Smooth muscle cell (in vitro differentiated cells): ENCODE measurements at regions not wholly inside any gene's neighbourhood (a gene's known extent, or its start where the extent isn't known, plus 50 kb on each side); places are given as distances from the start of the nearest gene placed in this dataset.
A peak's percentile ranks its signal among the peaks of the same experiment; 100 is the strongest.
"Not testable (repeated sequence)": the region's sequence is repeated elsewhere in the genome, so short reads cannot be mapped to it uniquely, and the experiment has no call there.

ENCODE experiments used
- DNase-seq: peaks from one replicate; lab custom pipeline; 2025; ENCODE audit not compliant: unreplicated experiment; lab: John Stamatoyannopoulos, UW
- H2AFZ ChIP-seq: fragments of 200-600 bp; sonication (generic); 2 replicates; pipeline ENCODE4 v1.6.0; 2016; ENCODE audit warnings: antibody characterized with exemption, low read depth, mild to moderate bottlenecking
- H3F3A ChIP-seq: fragments of 200-600 bp; sonication (generic); 2 replicates; pipeline ENCODE4 v1.6.0; 2017; ENCODE audit warnings: antibody characterized with exemption, low read depth
- H3K27ac ChIP-seq: fragments of 200-600 bp; sonication (generic); 2 replicates; pipeline ENCODE4 v1.5.1; 2016; ENCODE audit warnings: low read depth, mild to moderate bottlenecking
- H3K27me3 ChIP-seq: fragments of 200-600 bp; sonication (generic); 2 replicates; pipeline ENCODE4 v1.6.1; 2016; ENCODE audit warnings: low read depth, mild to moderate bottlenecking
- H3K36me3 ChIP-seq: fragments of 200-600 bp; sonication (generic); 2 replicates; pipeline ENCODE4 v1.5.1; 2016; ENCODE audit warnings: low read depth
- H3K4me1 ChIP-seq: fragments of 200-600 bp; sonication (generic); 2 replicates; pipeline ENCODE4 v1.5.1; 2016; ENCODE audit warnings: low read depth
- H3K4me2 ChIP-seq: fragments of 200-600 bp; sonication (generic); 2 replicates; pipeline ENCODE4 v1.6.0; 2016; ENCODE audit warnings: mild to moderate bottlenecking
- H3K4me3 ChIP-seq: fragments of 200-600 bp; sonication (generic); 2 replicates; pipeline ENCODE4 v1.5.1; 2016; ENCODE audit warnings: mild to moderate bottlenecking
- H3K79me2 ChIP-seq: fragments of 200-600 bp; sonication (generic); 2 replicates; pipeline ENCODE4 v1.6.0; 2016; ENCODE audit warnings: low read depth, mild to moderate bottlenecking
- H3K9ac ChIP-seq: fragments of 200-600 bp; sonication (generic); 2 replicates; pipeline ENCODE4 v1.6.0; 2016; ENCODE audit warnings: low read depth
- H3K9me3 ChIP-seq: fragments of 200-600 bp; sonication (generic); replicated peaks from 2 replicates; pipeline ENCODE4 v1.5.1; 2016; ENCODE audit warnings: low read depth
- H4K20me1 ChIP-seq: fragments of 200-600 bp; sonication (generic); 2 replicates; pipeline ENCODE4 v1.6.0; 2016; ENCODE audit warnings: low read depth
- CTCF ChIP-seq: fragments of 200-600 bp; sonication (generic); IDR thresholded peaks from 2 replicates; pipeline ENCODE4 v1.5.1; 2017; ENCODE audit warnings: borderline replicate concordance, mild to moderate bottlenecking, antibody characterized with exemption; ENCODE audit not compliant: insufficient read depth, poor library complexity, severe bottlenecking
- WGBS: methylation state at CpG from one replicate; pipeline ENCODE4 v1.1.7; 2016; ENCODE audit warnings: low lambda C conversion rate; 5-methylcytosine and 5-hydroxymethylcytosine counted together

- H3K4me1 ChIP-seq, H3K9ac ChIP-seq, H3K9me3 ChIP-seq, H3K36me3 ChIP-seq, H3K4me3 ChIP-seq, H4K20me1 ChIP-seq, H2AFZ ChIP-seq, DNase-seq, H3K4me2 ChIP-seq, H3K79me2 ChIP-seq, H3K27ac ChIP-seq, H3F3A ChIP-seq: not testable (repeated sequence)
- H3K27me3 ChIP-seq = peaks cover 20% of the 10 kb centered on the region
- 80% methylated on average over 6 of the region's 6 CpGs for WGBS
Observed at GRCh38 chr7:97928844-97929243, 56.6 kb upstream of the ASNS start.

GRCh38 chr7:97927790-97928748 is 55.9 kb upstream of the ASNS start:
- DNase-seq = peak; percentile 8
- not testable (repeated sequence) for H3K36me3 ChIP-seq, H4K20me1 ChIP-seq, H3K9me3 ChIP-seq, H3F3A ChIP-seq, H3K9ac ChIP-seq, H3K4me1 ChIP-seq, H3K79me2 ChIP-seq, H3K27ac ChIP-seq
- Histone ChIP-seq H3K4me3 (peak overlapping the region; percentile 67), H3K4me2 (peak overlapping the region; percentile 94), H2AFZ (peak overlapping the region; percentile 82), H3K27me3 (peaks cover 20% of the 10 kb centered on the region)
- TF ChIP-seq CTCF = peak; percentile 73
- WGBS = 8% methylated on average over 47 of the region's 80 CpGs
